H4 (cell line): ENCODE measurements at regions not wholly inside any gene's neighbourhood (a gene's known extent, or its start where the extent isn't known, plus 50 kb on each side); places are given as distances from the start of the nearest gene placed in this dataset.
"Not testable (repeated sequence)": the region's sequence is repeated elsewhere in the genome, so short reads cannot be mapped to it uniquely, and the experiment has no call there.

Experiments
- DNase-seq: peaks from one replicate; pipeline ENCODE4 v3.0.0-alpha.2; 2015; ENCODE audit warnings: low spot score

DNA sequence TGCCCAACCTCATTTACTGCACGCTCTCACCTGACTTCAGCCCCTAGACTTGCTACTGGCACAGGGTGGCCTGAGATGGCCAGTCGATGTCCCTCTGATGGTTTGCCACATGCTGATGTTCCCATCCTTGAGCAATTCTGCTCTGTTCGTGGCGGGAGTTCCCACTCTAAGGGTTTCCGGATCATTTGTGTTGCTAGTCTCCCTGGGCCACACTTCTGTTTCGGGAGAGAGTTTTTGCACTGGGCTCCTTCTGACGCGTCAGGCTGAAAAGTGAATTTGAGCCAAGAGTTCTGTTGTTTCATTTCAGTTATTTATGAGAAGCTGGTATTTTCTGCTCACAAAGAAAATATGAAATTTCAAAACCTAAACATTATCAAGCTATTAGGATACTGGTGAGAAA is 597.7 kb downstream of the BNC2 start:
- DNase-seq = no peak

DNA sequence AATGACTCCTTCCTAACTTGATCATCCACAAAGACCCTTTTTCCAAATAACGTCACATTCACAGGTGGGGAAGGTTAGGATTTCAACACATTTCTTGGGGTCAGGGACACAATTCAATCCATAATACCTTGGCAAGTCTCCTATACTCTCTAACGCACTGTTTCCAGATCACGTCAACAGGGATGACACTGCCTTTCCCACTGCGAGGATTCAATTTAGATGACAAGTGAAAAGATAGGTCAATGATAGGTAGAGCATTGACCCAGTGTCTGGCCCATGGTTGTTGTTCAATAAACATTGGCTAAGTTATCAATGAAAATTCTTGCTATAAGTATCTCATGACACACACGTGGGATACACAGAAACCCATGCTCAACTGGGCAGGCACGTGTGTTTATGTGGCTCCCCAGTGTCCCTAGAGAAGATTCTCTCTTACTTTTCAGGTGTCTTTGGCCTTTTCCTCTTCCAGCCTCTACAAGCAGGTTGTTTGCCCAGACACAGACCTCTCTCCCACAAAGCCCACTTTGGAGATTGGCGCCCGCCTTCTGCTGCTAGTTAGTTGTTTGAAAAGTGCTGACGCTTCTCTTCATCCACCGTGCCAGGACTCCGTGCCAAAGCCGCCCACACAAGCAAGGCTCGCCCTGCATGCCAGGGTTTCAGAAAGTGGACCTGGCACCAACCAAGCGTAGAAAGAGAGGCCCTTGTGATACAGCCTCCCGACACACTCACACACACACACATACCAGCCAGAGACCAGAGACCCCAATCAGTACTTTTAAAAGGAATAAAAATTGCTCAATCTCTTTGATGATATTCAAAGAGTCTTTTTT is 594.5 kb downstream of the BNC2 start:
- no peak for DNase-seq

DNA sequence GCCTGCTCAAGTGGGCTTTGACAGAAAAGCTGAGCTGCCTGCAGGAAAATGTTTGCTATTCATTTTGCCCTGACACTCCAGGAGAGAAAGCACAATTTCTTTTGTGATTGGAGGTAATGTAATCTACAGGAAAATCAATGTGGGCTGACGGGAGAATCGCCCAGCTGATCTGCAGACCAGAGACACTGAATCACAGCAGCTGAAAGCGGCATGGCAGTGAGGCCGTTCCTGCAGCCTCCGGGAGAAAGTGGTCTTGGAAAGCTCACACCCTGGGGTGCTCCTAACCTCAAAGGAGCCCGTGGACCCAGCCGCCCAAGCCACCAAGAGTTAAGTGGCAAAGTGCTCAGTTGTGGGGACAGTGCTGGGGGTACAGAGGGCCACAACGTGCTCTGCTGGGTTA is 593.6 kb downstream of the BNC2 start:
- DNase-seq = no peak

DNA sequence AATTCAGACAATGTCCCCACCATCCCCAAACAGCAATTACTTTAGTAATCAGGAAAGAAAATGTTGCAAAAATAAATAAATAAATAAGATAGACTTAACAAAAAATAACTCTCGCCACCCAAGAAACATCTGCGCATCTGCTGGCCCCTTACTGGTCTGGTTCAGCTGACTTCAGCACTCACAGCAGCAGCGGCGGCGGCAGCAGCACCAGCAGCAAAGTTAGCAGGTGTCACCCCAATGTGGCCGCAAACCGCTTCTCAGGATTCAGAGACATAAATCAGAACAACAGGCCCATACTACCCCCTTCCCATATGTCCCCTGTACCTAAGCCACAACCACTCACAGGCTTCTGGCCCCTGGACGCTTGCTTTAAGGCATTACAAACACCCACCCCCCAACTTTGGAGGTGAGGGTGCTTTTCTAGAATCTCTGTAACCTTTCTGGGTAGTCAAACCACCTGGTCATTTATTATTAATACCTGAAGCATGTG is 593.0 kb downstream of the BNC2 start:
- DNase-seq = no peak

DNA sequence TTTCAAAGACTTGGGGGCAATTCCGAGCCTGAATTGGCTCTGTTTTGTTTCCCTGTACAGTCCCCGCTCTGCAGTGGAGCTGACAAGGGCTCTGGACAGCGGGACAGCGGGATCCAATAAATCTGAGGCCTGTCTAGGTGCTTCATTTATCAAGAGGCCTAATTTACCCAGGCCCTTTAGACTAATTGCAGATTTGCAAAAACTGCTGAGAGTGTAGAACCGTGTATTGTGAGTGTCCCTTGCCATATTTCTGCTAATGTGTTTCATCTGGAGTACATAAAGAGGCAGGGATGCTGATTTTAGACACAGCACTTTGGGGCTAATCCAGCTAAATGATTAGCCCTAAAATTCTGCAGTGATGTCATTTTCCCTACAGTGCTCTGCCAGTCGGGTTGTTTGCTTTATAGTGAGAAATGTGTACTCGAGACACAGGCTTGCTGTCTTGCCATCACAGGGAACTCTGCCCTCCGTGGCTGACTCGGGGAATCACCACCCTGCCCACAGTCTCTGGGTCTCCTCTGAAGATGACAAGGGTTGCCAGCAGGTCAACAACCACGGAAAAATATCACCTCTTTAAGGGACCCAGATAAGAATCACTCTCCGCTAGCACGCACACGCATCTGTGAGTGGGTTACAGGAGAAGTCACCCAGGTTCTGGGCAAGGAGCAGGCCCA is 592.0 kb downstream of the BNC2 start:
- DNase-seq = no peak

DNA sequence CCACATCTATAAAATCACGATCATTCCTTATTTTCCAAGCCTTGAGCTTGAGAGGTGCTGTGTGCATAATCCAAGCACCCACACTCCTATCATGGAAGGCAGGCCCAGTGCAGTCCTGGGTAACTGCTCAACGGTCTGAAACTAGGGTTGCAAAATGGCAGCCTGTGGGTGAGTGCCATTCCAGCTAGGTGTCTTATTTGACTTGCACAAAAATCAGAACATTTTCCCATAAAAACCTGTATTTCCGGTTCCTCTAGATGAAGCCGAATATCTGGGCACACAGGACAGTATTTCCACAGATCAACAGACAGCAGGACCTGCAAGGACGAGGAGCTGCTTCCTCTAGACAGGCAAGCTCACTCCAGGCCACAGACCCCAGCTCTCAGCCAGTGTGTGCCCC is 588.8 kb downstream of the BNC2 start:
- no peak for DNase-seq

DNA sequence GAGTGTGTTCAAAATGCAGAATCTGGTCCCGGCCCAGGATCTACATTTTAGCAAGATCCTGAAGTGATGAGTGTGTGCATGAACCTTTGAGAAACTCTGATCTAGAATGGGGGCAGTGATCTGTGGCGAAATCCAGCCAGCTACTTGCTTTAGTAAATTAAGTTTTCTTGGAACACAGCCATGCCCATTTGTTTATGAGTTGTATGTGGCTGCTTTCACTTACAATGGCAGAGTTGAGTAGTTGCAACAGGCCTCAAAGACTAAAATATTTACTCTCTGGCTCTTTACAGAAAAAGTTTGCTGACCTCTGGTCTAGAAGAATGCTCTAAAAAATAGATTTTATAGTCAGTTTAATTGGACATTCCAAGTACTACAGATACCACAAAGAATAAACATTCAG is 588.3 kb downstream of the BNC2 start:
- peak; percentile 59 for DNase-seq

DNA sequence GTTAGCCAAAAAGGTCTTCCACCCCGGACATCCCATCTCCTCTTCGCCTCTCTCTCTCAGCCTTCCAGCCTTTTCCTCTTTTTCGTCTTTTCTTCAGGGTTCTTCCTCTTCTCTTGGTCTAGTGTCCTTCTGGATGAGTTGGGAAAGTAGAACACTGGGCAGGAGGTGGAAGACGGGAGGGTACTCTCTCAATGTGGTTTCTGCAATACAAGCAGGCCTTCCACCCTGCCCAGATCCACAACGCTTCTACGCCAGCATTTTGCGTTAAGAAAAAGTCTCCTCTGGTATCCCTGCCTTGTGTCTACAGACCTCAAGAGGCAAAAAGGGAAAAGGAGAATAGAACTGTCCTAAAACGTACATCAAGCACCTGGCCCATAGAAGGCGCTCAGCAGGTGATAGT is 587.8 kb downstream of the BNC2 start:
- no peak for DNase-seq

DNA sequence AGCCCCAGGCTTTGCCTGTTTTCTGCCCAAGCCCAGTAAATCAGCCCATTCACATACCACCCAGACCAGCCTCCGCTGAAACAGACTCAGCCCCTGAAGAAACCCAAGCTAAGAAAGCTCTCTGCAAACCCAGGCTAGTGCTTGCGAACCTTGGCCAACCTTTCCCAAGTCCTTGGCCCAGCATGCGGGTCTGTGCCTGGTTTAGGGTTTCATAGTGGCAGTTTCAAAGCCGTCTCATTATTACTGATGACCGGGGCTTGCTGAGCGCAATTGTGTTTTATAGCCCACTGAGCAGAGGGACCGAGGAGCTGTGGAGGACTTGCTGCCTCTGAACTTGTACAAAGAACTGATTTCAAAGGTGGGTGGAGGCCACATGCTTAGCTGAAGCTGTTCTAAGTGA is 584.3 kb downstream of the BNC2 start:
- DNase-seq = no peak

DNA sequence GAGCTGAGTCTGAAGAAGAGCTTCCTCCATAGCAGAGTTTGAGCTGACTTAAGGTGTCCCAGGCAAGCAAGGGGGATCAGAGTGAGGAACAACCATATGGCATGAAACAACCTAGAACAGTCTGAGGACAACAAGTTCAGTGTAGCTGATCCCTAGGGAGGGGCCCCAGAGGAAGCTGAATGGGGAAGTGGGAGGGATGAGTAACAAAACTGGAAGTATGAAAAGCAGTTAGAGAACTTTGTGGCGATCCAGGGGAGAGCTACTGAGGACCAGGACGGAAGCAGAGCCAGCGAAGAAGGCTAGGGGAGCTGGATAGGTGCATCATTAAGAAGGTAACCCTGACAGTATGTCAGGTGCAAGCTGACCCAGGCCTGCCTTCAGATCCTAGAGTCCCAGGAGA is 580.8 kb downstream of the BNC2 start:
- DNase-seq = no peak

DNA sequence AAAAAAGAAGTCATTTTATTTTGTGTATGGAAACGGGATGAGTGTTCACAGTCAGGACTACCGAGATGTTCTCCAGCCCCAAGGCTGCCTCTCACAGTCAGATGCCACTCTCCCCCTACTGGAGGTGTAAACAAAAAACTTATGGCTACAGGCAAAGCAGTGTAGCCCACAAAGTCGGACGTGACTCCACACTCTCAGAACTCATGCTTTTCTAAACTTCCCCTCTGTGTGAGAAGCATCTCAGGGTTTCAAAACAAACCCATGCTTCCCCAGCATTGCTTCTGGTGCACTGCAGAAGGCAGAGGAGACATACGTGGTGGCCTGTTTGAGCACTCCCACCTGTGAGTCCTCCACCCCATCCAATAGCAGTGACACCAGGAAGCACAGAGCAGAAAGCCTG is 580.3 kb downstream of the BNC2 start:
- no peak for DNase-seq

DNA sequence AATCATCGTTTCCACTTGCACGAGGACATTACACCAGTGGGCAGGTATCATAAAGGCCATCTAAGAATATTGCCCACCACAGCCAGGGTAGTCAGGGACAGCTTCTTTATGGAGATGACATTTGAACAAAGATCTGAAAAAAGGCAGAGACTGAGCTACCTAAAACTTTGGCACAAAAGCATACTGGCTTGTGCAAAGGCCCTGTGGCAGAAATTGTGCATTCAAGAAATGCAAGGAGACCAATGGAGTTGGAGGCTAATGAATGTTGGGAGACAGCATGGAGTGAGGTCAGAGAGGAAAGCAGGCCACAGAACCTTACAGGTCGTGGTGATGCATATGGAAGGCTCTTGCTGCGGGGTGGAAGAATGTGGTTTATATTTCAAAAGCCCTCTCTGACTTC is 578.5 kb downstream of the BNC2 start:
- DNase-seq = no peak

DNA sequence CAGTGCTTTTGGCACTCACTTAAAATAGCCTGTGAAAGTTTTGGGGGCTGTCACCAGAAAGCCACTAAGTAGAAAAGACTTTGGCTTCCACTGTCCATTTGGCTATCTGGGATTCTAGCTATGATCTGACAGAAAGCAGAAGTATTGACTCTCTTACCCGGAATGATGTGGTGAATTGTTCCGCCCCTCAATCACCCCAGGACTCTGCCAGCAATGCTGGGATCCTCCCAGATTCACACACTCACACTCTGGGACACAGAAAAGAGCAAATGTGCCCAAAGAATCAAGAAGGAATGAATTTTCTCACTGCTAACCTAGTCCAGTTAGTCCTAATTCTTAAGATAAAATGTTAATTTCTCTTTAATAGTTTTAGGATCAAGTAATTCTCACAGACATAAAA is 576.9 kb downstream of the BNC2 start:
- DNase-seq = no peak

DNA sequence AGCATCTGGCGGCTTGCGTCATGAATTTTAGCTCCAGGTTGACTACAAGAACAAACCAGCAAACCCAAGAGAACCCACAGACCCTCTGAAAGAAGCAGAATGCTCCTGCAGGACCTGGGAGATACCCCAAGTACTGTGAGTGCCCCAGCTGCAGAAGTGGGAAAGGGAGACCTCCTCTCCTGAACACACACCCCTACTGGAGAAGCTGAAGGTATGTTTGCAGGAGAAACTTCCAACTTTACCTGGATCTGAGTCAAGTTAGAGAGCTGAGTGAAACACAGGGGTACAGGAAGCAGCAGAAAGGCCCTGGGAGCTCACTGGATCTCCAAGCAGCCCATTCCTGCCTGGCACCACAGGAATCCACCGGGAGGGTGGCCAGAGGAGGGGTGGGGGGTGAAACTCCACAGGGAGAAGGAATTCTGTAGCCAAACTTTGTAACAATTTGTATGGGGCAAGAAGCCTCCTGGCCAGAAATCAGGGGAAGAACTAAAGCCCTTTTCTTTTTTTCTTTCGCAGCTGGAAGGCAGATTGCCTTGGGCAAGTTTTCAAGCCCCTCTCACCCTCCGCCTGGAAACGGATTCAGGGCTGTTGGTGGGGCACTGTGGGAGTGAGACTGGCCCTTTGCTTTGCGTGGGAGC is 576.2 kb downstream of the BNC2 start:
- DNase-seq = no peak

DNA sequence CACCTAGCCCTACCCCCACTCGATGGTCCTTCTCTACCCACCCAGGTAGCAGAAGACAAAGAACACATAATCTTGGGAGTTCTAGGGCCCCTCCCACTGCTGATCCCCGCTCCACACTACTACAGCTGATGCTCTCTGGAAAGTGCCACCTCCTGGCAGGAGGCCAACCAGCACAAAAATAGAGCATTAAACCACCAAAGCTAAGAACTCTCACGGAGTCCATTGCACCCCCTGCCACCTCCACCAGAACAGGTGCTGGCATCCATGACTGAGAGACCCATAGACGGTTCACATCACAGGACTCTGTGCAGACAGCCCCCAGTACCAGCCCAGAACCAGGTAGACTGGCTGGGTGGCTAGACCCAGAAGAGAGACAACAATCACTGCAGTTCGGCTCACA is 575.5 kb downstream of the BNC2 start:
- DNase-seq = not testable (repeated sequence)

DNA sequence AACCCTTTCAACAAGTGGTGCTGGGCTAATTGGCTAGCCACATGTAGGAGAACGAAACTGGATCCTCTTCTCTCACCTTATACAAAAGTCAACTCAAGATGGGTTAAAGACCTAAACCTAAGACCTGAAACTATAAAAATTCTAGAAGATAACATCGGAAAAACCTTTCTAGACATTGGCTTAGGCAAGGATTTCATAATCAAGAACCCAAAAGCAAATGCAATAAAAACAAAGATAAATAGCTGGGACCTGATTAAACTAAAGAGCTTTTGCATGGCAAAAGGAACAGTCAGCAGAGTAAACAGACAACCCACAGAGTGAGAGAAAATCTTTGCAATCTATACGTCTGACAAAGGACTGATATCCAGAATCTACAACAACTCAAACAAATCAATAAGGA is 571.1 kb downstream of the BNC2 start:
- not testable (repeated sequence) for DNase-seq

DNA sequence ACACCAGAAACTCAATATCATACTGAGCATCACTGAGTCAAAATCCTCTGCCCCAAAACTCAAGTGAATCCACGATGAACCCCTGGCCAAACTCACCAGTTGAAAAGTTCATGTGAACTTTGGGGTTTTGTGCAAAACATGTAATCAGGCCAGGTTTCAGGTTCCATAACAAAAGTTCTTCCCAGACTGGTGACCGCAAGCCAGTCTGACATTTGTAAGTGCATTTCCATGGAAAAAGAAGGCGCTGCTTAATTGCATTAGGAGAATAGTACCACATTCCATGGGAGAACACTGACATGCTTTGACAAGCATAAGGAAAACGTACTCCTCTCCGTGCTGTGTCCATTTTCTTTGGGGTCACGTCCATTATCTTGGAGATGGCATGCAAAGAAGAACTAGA is 567.0 kb downstream of the BNC2 start:
- no peak for DNase-seq

DNA sequence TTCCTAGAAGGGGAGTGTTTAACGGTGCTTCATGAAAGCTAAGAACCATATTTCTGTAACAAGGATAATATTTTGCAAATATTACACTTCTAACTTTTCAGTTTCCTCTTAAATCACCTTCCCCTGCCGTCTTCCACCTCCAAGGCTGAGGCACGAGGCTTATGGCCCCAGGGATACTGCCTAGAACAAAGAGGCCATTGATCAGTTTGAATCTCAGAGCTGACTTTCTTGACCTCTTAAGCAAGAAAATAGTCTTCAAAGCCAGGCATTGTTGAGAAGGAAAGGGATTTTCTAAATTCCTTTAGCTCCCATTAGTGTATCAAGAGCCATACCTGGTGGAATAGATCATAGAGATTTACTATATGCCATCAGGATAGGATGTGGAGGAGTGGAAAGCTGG is 566.2 kb downstream of the BNC2 start:
- DNase-seq = no peak

DNA sequence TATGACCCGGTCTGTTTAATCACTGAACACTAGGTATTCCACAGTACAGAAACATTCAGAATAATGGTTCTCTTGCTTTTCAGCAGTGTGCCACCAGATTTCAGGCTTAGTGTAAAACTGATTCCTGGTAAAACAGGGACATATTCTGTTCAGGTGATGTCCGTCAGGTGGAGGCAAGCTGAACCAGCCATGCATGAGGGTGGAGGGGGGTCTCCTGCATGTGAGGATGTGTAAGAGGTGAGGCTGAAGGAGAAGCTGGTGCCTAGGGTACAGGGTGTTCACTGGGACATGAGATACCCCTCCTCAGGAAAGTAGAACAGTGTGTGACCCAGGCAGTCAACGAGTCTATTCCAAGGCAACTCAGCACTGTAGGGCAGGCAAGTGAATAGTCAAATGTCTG is 563.9 kb downstream of the BNC2 start:
- DNase-seq = no peak

DNA sequence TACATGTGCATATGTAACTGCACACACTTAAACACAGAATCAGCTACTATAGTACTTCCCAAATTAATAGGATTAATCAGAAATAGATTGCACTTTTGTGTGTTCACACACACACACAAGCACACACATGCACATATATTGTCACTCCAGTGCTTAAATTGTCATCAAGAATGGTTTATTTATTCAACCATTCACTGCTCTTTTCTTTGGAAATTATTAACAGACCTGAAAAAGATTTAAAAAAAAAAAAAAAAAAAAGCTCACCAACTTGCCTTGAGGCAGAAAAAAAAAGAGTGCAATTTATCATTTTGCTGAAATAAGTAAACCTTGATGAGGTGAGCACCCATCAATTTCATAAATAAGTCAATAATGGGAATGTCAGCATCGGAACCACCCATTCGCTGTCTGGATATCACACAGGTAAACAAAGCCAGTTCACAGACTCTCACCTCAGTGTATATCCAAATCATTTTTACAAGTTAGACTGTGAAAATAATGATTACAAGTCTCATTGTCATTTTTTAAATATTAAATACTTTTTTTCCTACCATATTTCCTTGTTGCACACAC is 562.8 kb downstream of the BNC2 start:
- DNase-seq = no peak

DNA sequence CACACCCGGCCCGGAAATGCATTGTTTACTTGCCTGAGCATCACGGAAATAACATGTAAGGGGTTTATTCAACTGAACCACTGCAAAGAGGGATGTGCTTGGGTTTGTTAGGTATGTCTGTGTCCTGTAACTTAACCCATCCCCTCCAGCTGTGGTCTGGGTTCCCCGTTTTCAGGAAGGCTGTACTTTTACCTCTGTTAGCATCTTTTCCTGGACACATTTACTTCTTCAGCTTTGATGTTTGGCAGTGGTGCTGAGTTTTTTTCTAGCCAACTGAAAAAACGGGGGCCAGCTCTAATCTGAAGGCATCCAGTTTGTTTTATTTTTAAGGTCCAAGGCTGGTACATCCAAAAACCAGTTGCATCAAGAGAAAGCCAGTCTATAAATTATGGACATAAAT is 561.8 kb downstream of the BNC2 start:
- DNase-seq = no peak

DNA sequence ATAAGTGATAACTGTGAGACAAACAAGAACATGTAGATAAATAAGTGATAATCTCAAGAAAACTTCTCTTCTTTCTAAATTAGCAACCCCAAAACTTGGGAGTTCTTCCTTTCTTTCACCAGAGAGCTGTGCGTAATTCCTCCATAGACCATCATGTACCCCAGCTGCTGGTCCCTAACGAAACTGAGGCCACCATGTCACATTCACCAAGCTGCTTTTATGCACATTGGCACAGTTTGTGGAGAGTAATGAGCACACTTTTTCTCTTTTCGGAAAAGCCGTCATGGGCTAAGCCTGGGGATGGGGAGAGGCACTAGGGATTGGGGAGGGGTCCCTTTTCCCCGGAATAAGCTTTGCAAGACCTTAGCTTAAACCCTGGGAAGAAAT is 561.4 kb downstream of the BNC2 start:
- DNase-seq = no peak
